ENCODE measurements at regions not wholly inside any gene's neighbourhood (a gene's known extent, or its start where the extent isn't known, plus 50 kb on each side); places are given as distances from the start of the nearest gene placed in this dataset.
"Not testable (repeated sequence)": the region's sequence is repeated elsewhere in the genome, so short reads cannot be mapped to it uniquely, and the experiment has no call there.

GRCh38 chr2:89293399-89293798 lies 601.9 kb downstream of the RPIA start:
- DNase-seq (ENCODE audit: low read depth, low spot score) = not testable (repeated sequence)

GRCh38 chr2:89294335-89294734 lies 602.9 kb downstream of the RPIA start:
- not testable (repeated sequence) for DNase-seq (ENCODE audit: low read depth, low spot score)

- DNase-seq (ENCODE audit: low read depth, low spot score) = not testable (repeated sequence)
Measured at GRCh38 chr2:89296820-89297398, 605.4 kb downstream of the RPIA start.

- DNase-seq (ENCODE audit: low read depth, low spot score) = not testable (repeated sequence)
Measured at GRCh38 chr2:89299196-89299595, 607.7 kb downstream of the RPIA start.

- DNase-seq (ENCODE audit: low read depth, low spot score) = not testable (repeated sequence)
Measured at GRCh38 chr2:89305623-89306022, 614.1 kb downstream of the RPIA start.

GRCh38 chr2:89306869-89307637 lies 615.6 kb downstream of the RPIA start:
- not testable (repeated sequence) for DNase-seq (ENCODE audit: low read depth, low spot score)

- not testable (repeated sequence) for DNase-seq (ENCODE audit: low read depth, low spot score)
Measured at GRCh38 chr2:89318990-89319389, 627.5 kb downstream of the RPIA start.

- DNase-seq (ENCODE audit: low read depth, low spot score) = not testable (repeated sequence)
Measured at GRCh38 chr2:89325894-89326293, 634.4 kb downstream of the RPIA start.

GRCh38 chr2:89326455-89326854 lies 635.0 kb downstream of the RPIA start:
- DNase-seq (ENCODE audit: low read depth, low spot score) = not testable (repeated sequence)

GRCh38 chr2:89328790-89329189 lies 637.3 kb downstream of the RPIA start:
- DNase-seq (ENCODE audit: low read depth, low spot score) = not testable (repeated sequence)
